NCI-H1436 treated with DMSO at 0.1 percent for 48 hours (cell line): ENCODE measurements at regions not wholly inside any gene's neighbourhood (a gene's known extent, or its start where the extent isn't known, plus 50 kb on each side); places are given as distances from the start of the nearest gene placed in this dataset.

ENCODE experiments used
- DNase-seq: peaks from one replicate; lab custom pipeline; 2025; lab: John Stamatoyannopoulos, UW

DNA sequence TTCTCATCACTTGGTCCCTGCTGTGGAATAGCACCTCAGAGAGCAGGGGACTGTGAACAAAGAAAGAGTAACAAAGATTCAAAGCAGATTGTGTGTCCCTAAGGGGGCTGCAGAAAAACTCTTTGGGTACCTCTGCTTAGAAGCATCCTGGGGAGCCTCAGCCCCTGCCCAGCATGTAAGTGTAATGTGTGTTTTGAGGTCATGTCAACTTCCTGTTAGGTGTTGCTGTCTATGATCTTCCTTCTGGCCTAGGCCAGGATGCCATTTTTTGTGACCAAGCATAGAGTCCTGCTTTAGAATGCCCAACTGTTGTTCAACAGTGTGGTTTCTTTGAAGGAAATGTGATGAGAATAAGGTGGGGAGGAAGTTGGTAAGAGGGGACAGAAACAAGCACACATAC is 77.1 kb upstream of the BCL6 start:
- DNase-seq: no peak

GRCh38 chr3:187823746-187824145 is 78.5 kb upstream of the BCL6 start:
- DNase-seq: no peak

GRCh38 chr3:187827723-187828122 is 82.5 kb upstream of the BCL6 start:
- DNase-seq: no peak

GRCh38 chr3:187828579-187829452 is 83.5 kb upstream of the BCL6 start:
- peak; percentile 46 for DNase-seq

GRCh38 chr3:187830181-187830580 is 84.9 kb upstream of the BCL6 start:
- no peak for DNase-seq

- no peak for DNase-seq
These were observed 86.1 kb upstream of the BCL6 start for GRCh38 chr3:187831125-187832051.

GRCh38 chr3:187832202-187832601 is 86.9 kb upstream of the BCL6 start:
- DNase-seq: no peak

DNA sequence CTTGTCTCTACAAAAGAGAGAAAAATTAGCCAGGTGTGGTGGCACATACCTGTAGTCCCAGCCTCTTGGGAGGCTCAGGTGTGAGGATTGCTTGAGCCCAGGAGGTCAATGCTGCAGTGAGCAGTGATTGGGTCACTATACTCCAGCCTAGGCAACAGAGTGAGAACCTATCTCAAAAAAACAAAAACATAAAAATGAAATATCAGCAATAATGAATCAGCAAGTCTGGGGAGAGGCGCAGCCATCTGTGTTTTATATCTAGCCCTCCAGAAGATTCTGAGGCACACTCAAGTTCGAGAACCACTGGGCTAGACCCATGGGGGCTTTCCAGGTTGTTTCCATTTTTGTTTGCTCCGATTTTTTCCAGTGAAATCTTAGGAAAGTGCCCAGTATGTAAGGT is 88.1 kb upstream of the BCL6 start:
- DNase-seq: no peak

GRCh38 chr3:187833799-187834578 is 88.7 kb upstream of the BCL6 start:
- no peak for DNase-seq

DNA sequence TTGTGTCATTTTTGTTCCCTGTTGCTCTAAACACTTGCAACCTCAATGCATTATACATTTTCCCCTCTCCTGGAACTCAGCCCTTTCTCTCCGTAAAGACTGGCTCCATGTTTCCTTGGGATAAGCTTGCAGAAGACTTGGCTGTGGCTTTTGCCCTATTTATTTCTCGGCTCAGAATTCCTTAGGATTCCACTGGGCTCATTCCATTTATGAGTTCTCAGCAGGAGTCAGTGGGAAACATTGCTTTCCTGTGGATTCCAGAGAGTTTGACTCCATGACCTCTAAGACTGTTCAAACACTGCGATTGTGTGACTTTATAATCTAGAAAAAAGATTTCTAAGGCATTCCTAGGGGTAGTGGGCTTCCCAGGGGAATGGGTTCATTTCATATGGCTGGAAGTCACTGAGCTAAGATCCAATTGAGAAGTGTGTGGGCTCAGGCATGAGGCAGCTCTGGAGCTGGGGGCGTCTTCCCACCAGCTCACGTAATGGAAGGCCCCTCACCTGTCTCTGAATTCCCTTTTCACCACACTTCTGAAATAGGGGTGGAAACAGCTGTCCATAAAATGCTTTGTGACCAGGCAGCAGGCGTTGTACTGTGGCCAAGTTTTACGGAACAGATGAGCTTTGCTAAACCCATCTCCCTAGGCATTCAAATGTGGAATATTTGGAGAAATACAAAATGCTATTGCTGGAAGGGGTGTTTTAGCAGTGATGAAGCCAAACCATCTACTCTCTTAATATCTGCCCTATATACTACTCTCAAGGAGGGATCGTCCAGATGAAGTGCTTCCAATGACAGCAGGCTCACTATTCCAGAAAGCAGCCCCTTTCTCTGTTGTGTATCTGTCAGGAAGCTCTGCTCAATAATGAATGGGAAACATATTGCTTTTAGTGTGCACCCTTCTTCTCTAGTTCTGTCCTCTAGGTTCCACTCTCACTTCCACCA is 91.8 kb upstream of the BCL6 start:
- DNase-seq: no peak

- no peak for DNase-seq
These were observed 92.8 kb upstream of the BCL6 start for GRCh38 chr3:187838016-187838540.

- no peak for DNase-seq
These were observed 94.2 kb upstream of the BCL6 start for GRCh38 chr3:187839422-187839821.

GRCh38 chr3:187840856-187841255 is 95.6 kb upstream of the BCL6 start:
- no peak for DNase-seq

DNA sequence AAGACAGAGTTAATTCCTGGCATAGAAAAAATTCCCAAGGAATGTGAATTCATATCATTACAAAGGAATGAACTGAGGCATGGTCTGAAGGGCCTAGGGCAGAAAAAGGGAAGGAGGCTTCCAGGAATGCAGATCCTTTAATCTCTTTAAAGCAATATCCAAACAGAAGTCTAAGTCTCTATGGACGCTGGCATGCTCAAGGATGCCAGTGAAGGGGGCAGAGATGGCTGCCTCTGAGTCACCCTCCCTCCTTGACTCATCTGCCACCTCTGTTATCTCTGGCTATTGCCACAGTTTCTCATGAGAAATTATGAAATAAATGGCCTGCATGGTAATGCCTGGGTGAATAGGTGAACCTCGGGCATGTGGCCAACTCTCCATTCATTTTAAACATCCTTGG is 96.3 kb upstream of the BCL6 start:
- DNase-seq: no peak

DNA sequence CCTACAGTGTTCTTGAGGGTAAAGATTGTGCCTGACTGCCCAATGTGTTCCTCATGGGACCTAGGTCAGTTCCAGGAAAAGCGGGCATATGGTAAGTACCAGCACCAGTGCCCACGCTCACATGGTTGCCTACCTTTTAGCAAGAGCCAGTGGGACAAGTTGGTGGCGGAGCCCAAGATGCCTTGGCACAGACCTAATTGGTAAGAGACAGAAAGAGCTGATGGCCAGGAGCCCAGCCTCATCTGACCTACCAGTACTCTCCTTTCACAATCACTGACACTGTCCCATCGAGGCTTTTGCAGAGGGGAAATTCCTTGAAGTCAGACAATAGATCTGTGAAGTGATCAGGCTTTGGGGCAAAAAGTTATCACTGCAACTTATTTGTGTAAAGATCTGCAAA is 98.4 kb upstream of the BCL6 start:
- DNase-seq: no peak

GRCh38 chr3:187844708-187845107 is 99.4 kb upstream of the BCL6 start:
- DNase-seq: no peak

- no peak for DNase-seq
These were observed 100.6 kb upstream of the BCL6 start for GRCh38 chr3:187845826-187846225.

- no peak for DNase-seq
These were observed 103.1 kb upstream of the BCL6 start for GRCh38 chr3:187848401-187848800.

DNA sequence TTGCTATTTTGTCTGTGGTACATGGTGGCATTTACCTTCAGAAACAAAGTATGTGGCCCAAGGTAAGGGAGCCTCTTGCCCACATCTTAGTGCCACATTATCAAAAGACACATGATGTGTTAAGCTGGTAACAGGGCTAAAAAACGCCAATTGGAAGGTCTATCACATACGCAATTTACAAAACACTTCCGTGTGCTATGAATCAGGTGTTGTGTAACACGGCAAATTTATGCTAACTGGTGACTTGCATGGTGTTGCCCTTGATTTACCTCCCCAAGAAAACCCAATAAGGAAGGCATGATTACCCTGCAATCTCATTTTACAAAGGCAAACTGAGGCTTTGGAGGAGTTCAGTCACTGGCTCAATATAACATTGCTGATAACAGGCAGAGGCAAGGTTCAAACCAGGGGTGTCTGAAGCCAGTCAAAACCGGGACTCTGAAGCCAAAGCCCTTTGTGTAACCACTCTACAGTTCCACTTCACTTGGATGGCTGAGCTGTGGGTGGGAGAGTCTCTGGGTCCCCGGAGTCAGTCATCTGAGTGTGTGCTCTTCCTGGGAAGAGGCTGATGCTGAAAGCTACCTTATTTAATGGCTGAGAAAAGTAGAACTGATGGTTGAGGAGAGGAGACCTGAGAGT is 103.9 kb upstream of the BCL6 start:
- no peak for DNase-seq

GRCh38 chr3:187850258-187850921 is 105.1 kb upstream of the BCL6 start:
- no peak for DNase-seq
